Activated CD4-positive, alpha-beta T cell treated with anti-CD3 and anti-CD28 coated beads, Interleukin-2, amount 10 ng/mL, durations not matched to agents 7 days and 5 days (primary cell): ENCODE measurements at regions not wholly inside any gene's neighbourhood (a gene's known extent, or its start where the extent isn't known, plus 50 kb on each side); places are given as distances from the start of the nearest gene placed in this dataset.

Experiments
- CTCF ChIA-PET: fragments of 350-600 bp; sonication (Branson Sonifier 250); formaldehyde crosslinking; loops from one replicate; lab custom pipeline; 2021; ENCODE audit warnings: antibody characterized with exemption; lab: Charles Lee
- POLR2A ChIA-PET: fragments of 350-600 bp; sonication (Branson Sonifier 250); formaldehyde crosslinking; loops from one replicate; lab custom pipeline; 2021; ENCODE audit warnings: antibody characterized with exemption; lab: Charles Lee
- DNase-seq: peaks from one replicate; pipeline ENCODE4 v3.0.0-alpha.2; 2020
- H3K27ac Mint-ChIP-seq: one replicate; pipeline ENCODE4 v1.8.0; 2021; ENCODE audit warnings: mild to moderate bottlenecking, moderate library complexity, mixed read lengths
- H3K27me3 Mint-ChIP-seq: one replicate; pipeline ENCODE4 v1.8.0; 2021; ENCODE audit warnings: mixed read lengths
- H3K36me3 Mint-ChIP-seq: one replicate; pipeline ENCODE4 v1.8.0; 2021; ENCODE audit warnings: low read depth, mixed read lengths
- H3K4me1 Mint-ChIP-seq: one replicate; pipeline ENCODE4 v1.8.0; 2021; ENCODE audit warnings: mixed read lengths
- H3K4me3 Mint-ChIP-seq: one replicate; pipeline ENCODE4 v1.8.0; 2021; ENCODE audit warnings: mild to moderate bottlenecking, moderate library complexity, mixed read lengths
- H3K9me3 Mint-ChIP-seq: one replicate; pipeline ENCODE4 v1.8.0; 2021; ENCODE audit warnings: mixed read lengths

DNA sequence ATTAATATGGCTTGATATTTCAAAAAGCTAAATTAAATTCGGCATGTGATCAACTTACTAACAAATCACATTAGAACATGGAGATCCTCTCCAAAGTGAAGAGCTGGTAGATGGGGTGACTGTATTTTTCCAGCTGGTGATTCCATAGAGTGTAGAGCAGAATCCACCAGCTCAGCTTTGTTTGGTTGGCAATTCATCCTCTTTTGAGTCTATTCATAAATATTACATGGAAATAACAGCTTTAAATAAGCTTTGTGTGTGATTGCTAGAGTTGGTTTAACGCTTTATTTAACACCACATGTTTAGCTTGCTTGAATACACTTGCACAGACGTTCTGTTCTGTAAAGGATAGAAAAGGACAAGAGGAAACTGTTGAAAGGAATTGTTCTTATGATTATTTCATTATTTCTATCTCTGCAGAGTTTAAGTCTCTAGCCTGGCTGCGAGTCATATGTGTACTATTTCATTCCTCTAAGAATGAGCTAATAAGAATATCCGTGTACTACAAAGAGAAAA lies 738.3 kb upstream of the KIRREL3 start:
- no peaks in the 10 kb centered on the region for H3K27me3 Mint-ChIP-seq
- H3K4me3 Mint-ChIP-seq, result no peak overlapping the region
- no peaks in the 10 kb centered on the region for H3K4me1 Mint-ChIP-seq
- no peaks in the 10 kb centered on the region for H3K9me3 Mint-ChIP-seq
- H3K27ac Mint-ChIP-seq, result no peak overlapping the region
- ChIA-PET POLR2A (no interaction called here), CTCF (interaction anchor here (1.0 kb wide), 1 partner anchor 9 kb away, joined by 3 read pairs; no protein-coding TSS in a partner anchor)
- no peaks in the 10 kb centered on the region for H3K36me3 Mint-ChIP-seq
- no peak for DNase-seq

DNA sequence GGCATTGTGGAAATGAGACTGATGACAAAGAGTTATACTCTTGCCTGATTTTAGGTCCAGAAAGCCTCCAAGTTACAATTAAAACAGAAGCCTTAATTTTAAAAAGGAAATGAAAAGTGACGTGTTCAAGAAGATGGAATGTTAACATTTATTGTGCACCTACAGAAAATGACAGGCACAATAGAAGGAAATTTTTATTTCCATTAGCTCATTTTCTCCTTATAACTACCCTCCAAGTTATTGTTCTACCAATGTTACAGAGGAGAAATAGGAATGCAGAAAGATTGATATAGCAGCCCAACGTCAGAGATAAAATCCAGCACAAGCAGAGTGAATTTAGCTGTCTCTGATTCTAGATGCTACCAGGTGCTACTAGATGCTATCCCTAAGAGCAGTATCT lies 736.9 kb upstream of the KIRREL3 start:
- no peak for DNase-seq
- H3K36me3 Mint-ChIP-seq, result no peaks in the 10 kb centered on the region
- CTCF ChIA-PET, result no interaction called here
- POLR2A ChIA-PET, result interaction anchor here (0.6 kb wide), 1 partner anchor 255 kb away, joined by 4 read pairs; no protein-coding TSS in a partner anchor
- no peaks in the 10 kb centered on the region for H3K4me1 Mint-ChIP-seq
- no peaks in the 10 kb centered on the region for H3K27me3 Mint-ChIP-seq
- H3K27ac Mint-ChIP-seq, result no peak overlapping the region
- no peak overlapping the region for H3K4me3 Mint-ChIP-seq
- no peaks in the 10 kb centered on the region for H3K9me3 Mint-ChIP-seq

DNA sequence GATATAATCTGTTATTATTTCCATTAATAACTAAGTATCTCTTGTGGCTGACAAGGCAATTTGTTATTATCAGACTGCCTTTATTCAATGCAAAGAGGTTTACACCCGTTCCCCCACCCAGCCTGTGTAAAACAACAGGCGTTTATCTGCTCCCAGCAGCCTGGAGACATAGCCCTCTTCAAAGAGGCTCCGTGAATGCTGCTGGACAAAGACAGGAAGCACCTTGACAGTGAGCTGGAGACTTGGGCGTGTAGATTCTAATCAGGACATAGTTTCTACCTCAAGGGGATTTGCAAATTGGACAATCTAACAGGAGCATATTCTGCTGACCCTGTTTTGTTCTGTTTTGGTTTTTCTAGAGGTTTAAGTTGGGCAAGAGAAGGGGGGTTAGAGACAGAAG lies 733.0 kb upstream of the KIRREL3 start:
- Mint-ChIP-seq H3K27me3 (no peaks in the 10 kb centered on the region), H3K36me3 (no peaks in the 10 kb centered on the region), H3K4me3 (no peak overlapping the region), H3K4me1 (no peaks in the 10 kb centered on the region), H3K27ac (no peak overlapping the region), H3K9me3 (no peaks in the 10 kb centered on the region)
- ChIA-PET POLR2A (no interaction called here), CTCF (no interaction called here)
- no peak for DNase-seq

DNA sequence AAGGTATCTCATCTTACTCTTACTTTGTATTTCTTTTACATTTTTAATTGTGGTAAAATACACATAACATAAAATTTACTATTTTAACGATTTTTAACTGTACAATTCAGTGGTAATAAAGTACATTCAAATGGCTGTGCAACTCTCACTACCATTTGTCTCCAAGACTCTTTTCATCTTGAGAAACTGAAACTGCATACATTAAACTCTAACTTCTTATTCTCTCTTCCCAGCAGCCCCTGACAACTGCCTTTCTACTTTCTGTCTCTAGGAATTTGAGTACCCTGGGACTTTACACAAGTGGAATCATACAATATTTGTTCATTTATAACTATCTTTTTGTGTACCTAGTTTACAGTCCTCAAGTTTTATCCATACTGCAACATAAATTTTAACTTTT lies 725.8 kb upstream of the KIRREL3 start:
- Mint-ChIP-seq H3K36me3 (no peaks in the 10 kb centered on the region), H3K4me1 (no peaks in the 10 kb centered on the region), H3K27ac (no peak overlapping the region), H3K4me3 (no peak overlapping the region), H3K9me3 (no peaks in the 10 kb centered on the region), H3K27me3 (no peaks in the 10 kb centered on the region)
- CTCF ChIA-PET, result no interaction called here
- no peak for DNase-seq
- POLR2A ChIA-PET, result no interaction called here

DNA sequence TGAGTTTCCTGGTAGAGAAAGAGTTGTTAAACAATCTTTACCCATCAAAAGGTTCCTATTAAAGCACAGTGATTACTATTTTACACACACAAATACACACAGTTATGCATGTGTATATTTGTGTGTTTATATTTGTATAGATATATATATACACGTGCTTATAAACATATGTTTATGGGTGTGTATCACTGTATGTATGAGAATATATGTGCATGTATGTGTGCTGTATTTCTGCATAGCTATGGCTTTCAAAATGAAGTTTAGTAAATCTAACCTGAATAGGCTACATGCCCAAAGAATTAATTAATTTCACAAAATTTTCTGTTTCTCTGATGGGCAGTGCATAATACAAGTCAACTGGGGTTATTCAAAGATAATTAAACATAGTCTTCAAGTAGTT lies 723.1 kb upstream of the KIRREL3 start:
- no peaks in the 10 kb centered on the region for H3K9me3 Mint-ChIP-seq
- ChIA-PET CTCF (no interaction called here), POLR2A (no interaction called here)
- H3K27me3 Mint-ChIP-seq, result no peaks in the 10 kb centered on the region
- no peak overlapping the region for H3K27ac Mint-ChIP-seq
- H3K4me1 Mint-ChIP-seq, result no peaks in the 10 kb centered on the region
- no peak overlapping the region for H3K4me3 Mint-ChIP-seq
- DNase-seq, result no peak
- no peaks in the 10 kb centered on the region for H3K36me3 Mint-ChIP-seq

DNA sequence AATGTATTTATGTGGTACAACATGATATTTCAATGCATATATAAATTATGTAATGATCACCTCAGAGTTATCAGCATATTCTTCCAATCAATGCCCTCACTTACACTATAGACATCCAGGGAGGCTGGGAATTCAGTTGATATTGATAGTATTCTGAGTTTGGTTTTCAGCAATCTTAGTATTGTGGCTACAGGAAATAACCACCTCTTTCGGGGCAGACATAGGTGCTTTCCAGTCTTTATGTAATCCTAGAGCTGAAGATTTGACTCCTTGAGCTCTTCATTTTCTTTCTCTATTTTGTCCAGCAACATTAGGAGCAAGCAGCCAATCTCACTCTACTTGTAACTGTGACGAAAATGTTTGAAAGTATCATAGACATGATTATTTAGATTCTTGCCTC lies 712.7 kb upstream of the KIRREL3 start:
- Mint-ChIP-seq H3K4me1 (no peaks in the 10 kb centered on the region), H3K9me3 (no peaks in the 10 kb centered on the region), H3K27ac (no peak overlapping the region), H3K27me3 (no peaks in the 10 kb centered on the region), H3K36me3 (no peaks in the 10 kb centered on the region), H3K4me3 (no peak overlapping the region)
- DNase-seq, result no peak
- ChIA-PET POLR2A (no interaction called here), CTCF (no interaction called here)

DNA sequence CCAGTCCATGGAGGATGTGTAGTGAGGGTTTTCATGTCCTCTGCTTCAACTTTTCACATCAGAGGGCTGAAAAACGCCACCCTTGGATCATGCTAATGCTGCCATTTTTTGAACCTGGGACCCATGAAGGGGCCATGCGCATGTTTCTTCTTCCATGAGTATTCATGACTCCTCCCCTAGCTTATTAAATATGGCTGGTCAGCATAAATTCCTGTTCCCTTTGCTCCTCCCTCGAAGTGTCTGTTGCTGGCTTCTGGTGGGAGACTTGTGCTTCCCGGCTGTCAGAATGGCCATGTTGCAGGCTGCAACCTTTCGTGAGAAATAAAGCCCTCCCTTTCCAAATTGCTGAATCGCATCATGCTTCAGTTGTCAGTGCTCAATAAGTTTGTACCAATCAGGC lies 711.2 kb upstream of the KIRREL3 start:
- ChIA-PET POLR2A (no interaction called here), CTCF (no interaction called here)
- Mint-ChIP-seq H3K27ac (no peak overlapping the region), H3K36me3 (no peaks in the 10 kb centered on the region), H3K27me3 (no peaks in the 10 kb centered on the region), H3K4me1 (no peaks in the 10 kb centered on the region), H3K9me3 (no peaks in the 10 kb centered on the region), H3K4me3 (no peak overlapping the region)
- no peak for DNase-seq

DNA sequence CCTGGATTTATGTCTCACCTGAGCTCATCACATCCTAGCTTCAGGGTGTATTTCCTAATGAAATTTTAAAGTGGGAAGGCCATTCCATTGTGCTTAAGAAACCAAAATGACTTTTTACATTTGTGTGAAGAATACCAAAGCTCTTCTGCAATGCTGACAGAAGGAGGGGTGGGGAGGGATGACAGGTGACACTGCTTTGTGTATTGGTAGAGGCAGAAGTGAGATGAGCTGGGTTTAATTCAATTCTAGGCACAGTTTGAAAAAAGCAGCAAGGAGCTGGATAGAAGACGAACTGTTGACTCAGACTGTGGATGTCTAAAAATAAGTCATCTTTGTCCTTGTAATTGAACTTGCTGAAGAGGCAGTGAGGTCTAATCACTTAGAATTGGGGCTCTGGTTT lies 710.3 kb upstream of the KIRREL3 start:
- POLR2A ChIA-PET, result no interaction called here
- Mint-ChIP-seq H3K9me3 (no peaks in the 10 kb centered on the region), H3K27ac (no peak overlapping the region), H3K36me3 (no peaks in the 10 kb centered on the region), H3K27me3 (no peaks in the 10 kb centered on the region), H3K4me3 (no peak overlapping the region), H3K4me1 (no peaks in the 10 kb centered on the region)
- CTCF ChIA-PET, result no interaction called here
- DNase-seq, result no peak

DNA sequence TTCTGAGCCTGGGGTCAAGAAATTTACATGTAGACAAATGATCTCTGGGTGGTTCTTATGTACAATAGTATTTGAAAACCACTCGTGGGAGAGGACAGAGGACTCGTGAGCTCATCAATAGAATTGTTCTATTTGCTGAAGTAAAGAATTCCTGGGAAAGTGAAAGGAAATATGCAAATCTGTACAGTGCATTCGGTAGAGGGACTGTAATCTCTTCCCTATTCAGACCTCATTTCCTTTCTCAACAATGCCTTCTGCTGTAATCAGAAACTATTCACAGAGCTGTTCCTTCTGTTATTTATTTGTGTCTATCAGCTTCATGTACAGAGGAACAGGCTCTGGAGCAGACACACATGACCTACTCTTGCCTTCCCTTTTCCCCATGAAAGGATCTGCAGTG lies 709.4 kb upstream of the KIRREL3 start:
- H3K36me3 Mint-ChIP-seq, result no peaks in the 10 kb centered on the region
- CTCF ChIA-PET, result no interaction called here
- DNase-seq, result no peak
- POLR2A ChIA-PET, result no interaction called here
- H3K9me3 Mint-ChIP-seq, result no peaks in the 10 kb centered on the region
- no peak overlapping the region for H3K4me3 Mint-ChIP-seq
- H3K27me3 Mint-ChIP-seq, result no peaks in the 10 kb centered on the region
- no peak overlapping the region for H3K27ac Mint-ChIP-seq
- no peaks in the 10 kb centered on the region for H3K4me1 Mint-ChIP-seq

DNA sequence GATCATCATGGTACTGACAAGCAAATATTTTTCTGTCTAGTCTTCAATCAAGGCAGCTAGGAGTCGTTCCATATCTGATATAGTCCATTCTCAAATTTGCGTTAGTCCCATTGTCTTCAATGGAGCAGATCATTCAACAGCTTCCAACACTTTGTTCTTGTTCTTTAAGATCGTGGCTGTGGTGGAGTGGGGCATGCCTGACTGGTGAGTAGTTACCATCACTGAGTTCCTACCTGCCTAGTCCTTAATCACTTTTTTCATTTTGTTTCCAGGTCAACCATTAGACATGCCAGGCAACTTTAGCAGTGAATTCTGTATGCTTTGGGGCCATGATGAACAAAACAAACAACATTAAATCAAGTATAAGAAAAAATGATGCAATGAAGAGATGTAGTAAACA lies 693.1 kb upstream of the KIRREL3 start:
- H3K4me1 Mint-ChIP-seq, result no peaks in the 10 kb centered on the region
- H3K4me3 Mint-ChIP-seq, result no peak overlapping the region
- H3K36me3 Mint-ChIP-seq, result no peaks in the 10 kb centered on the region
- ChIA-PET CTCF (no interaction called here), POLR2A (no interaction called here)
- H3K27ac Mint-ChIP-seq, result no peak overlapping the region
- H3K9me3 Mint-ChIP-seq, result no peaks in the 10 kb centered on the region
- no peaks in the 10 kb centered on the region for H3K27me3 Mint-ChIP-seq
- DNase-seq, result no peak

DNA sequence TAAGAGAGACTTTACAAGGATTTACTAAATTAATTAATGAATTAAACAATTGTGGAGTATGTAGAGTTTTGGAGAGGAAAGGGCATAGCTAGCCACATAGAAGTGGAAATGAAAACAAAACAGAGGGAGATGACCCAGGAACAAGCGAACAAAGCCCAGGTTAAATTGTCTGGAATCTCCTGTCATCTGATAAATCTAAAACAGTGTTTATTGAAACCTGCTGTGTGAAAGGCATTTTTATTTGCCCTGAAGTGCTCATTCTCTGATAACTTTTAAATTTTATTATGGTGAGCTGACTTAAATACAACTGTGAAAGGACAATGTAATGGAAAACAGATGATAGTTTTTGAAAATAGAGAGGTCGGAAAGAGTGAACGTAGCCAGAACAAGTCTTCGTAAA lies 682.8 kb upstream of the KIRREL3 start:
- no peaks in the 10 kb centered on the region for H3K36me3 Mint-ChIP-seq
- ChIA-PET POLR2A (no interaction called here), CTCF (no interaction called here)
- no peaks in the 10 kb centered on the region for H3K9me3 Mint-ChIP-seq
- no peak overlapping the region for H3K4me3 Mint-ChIP-seq
- no peaks in the 10 kb centered on the region for H3K27me3 Mint-ChIP-seq
- H3K4me1 Mint-ChIP-seq, result no peaks in the 10 kb centered on the region
- no peak overlapping the region for H3K27ac Mint-ChIP-seq
- no peak for DNase-seq

DNA sequence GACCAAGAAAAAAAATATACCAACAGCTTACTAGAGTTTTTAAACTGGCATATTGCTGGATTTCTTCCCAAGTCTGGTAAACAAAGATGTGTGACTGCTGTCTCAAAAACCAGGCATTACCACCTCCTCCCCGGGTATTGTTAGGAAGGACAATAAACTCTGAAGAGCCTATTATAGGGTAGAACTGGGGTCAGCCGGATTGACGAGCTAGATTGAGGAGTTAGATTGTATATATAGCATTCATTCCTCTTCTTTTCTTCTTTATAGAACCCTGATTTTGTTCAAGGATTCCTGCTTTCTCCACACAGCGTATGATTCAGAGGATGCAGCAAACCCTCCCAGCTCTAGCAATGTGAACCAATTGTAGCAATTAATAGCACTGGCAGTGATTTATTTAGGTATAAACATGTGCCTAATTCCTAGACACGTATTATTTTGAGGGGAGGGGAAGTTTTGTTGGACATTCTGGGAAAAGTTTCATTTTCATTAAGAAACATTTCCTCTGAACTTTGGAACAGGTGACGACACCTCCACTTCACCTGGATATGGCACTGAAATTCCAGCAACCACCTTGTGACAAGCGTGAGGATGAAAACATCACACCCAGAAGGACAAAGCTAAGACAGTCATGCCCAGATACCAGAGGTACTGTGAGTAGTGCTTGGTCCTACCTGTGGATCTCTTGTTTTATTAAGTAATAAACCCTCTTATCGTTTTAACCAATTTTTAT lies 679.4 kb upstream of the KIRREL3 start:
- H3K27ac Mint-ChIP-seq, result no peak overlapping the region
- no peaks in the 10 kb centered on the region for H3K4me1 Mint-ChIP-seq
- no peak overlapping the region for H3K4me3 Mint-ChIP-seq

DNA sequence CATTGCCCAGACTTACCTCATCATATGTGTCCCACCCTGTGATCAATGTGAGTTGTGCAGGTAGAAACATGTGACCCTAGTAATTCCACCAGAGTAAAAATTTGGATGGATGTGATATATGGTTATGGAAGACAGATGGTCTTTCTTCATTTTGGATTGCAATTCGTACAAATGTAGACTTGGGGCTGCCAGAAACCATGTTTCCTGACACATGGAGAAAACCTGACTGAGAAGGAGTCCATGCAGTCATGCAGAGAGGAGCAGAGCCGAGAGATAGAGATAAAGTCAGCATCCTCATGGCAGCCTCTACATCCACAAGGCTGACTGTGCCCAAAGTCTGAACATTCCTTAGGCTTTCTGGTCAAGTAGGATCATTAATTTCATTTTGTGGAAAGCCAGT lies 678.1 kb upstream of the KIRREL3 start:
- DNase-seq, result no peak
- Mint-ChIP-seq H3K4me1 (no peaks in the 10 kb centered on the region), H3K27ac (no peak overlapping the region), H3K36me3 (no peaks in the 10 kb centered on the region), H3K9me3 (no peaks in the 10 kb centered on the region), H3K4me3 (no peak overlapping the region), H3K27me3 (no peaks in the 10 kb centered on the region)
- ChIA-PET CTCF (no interaction called here), POLR2A (no interaction called here)

More for the DNA sequence above, 679.4 kb upstream of the KIRREL3 start:
- ChIA-PET POLR2A (no interaction called here), CTCF (no interaction called here)
- no peaks in the 10 kb centered on the region for H3K27me3 Mint-ChIP-seq
- no peak for DNase-seq
- no peaks in the 10 kb centered on the region for H3K36me3 Mint-ChIP-seq
- H3K9me3 Mint-ChIP-seq, result no peaks in the 10 kb centered on the region
